SK-N-SH treated with all-trans-retinoic acid at 6 μM for 48 hours (cell line): ENCODE measurements at regions not wholly inside any gene's neighbourhood (a gene's known extent, or its start where the extent isn't known, plus 50 kb on each side); places are given as distances from the start of the nearest gene placed in this dataset.

Experiments
- ATAC-seq: fragments of 200-7000 bp; cut with Tn5 transposase; 3 replicates; pipeline ENCODE4 v1.9.1; 2020; ENCODE audit warnings: mild to moderate bottlenecking, moderate library complexity
- ARNTL ChIP-seq: fragments of 450-650 bp; formaldehyde crosslinking; IDR thresholded peaks from 2 replicates; pipeline ENCODE4 v1.5.0; 2020; ENCODE audit warnings: low read depth, mild to moderate bottlenecking, moderate library complexity, borderline replicate concordance
- BACH2 ChIP-seq: fragments of 250-450 bp; sonication (Bioruptor Pico); IDR thresholded peaks from 2 replicates; pipeline ENCODE4 v1.9.0; 2021; ENCODE audit warnings: mild to moderate bottlenecking, borderline replicate concordance
- CSDC2 ChIP-seq: fragments of 250-450 bp; sonication (Bioruptor Pico); IDR thresholded peaks from 2 replicates; pipeline ENCODE4 v1.5.0; 2020; ENCODE audit warnings: mild to moderate bottlenecking, moderate library complexity
- ESRRG ChIP-seq: fragments of 250-450 bp; sonication (Bioruptor Pico); IDR thresholded peaks from 2 replicates; pipeline ENCODE4 v1.6.1; 2021; ENCODE audit warnings: mild to moderate bottlenecking
- GLIS3 ChIP-seq: fragments of 250-450 bp; sonication (Bioruptor Pico); IDR thresholded peaks from 2 replicates; pipeline ENCODE4 v1.5.0; 2020; ENCODE audit warnings: mild to moderate bottlenecking, moderate library complexity
- ISL1 ChIP-seq: fragments of 250-450 bp; sonication (Bioruptor Pico); IDR thresholded peaks from 2 replicates; pipeline ENCODE4 v2.1.2; 2022; ENCODE audit warnings: mild to moderate bottlenecking, moderate library complexity
- OSR1 ChIP-seq: fragments of 250-450 bp; sonication (Bioruptor Pico); IDR thresholded peaks from 2 replicates; pipeline ENCODE4 v1.8.0; 2022; ENCODE audit warnings: moderate library complexity, mild to moderate bottlenecking, inconsistent platforms
- PPARA ChIP-seq: fragments of 250-450 bp; sonication (Bioruptor Pico); IDR thresholded peaks from 2 replicates; pipeline ENCODE4 v1.5.0; 2020; ENCODE audit warnings: mild to moderate bottlenecking, borderline replicate concordance
- RARB ChIP-seq: fragments of 250-450 bp; sonication (Bioruptor Pico); IDR thresholded peaks from 2 replicates; pipeline ENCODE4 v1.8.0; 2021; ENCODE audit warnings: mild to moderate bottlenecking, moderate library complexity
- SNAI2 ChIP-seq: fragments of 250-450 bp; sonication (Bioruptor Pico); IDR thresholded peaks from 2 replicates; pipeline ENCODE4 v1.5.0; 2020; ENCODE audit warnings: mild to moderate bottlenecking, moderate library complexity
- TCF4 ChIP-seq: fragments of 250-450 bp; sonication (Bioruptor Pico); IDR thresholded peaks from 2 replicates; pipeline ENCODE4 v1.8.0; 2021; ENCODE audit warnings: mild to moderate bottlenecking, moderate library complexity, borderline replicate concordance
- ZC3H10 ChIP-seq: fragments of 250-450 bp; sonication (Bioruptor Pico); IDR thresholded peaks from 2 replicates; pipeline ENCODE4 v1.5.1; 2021; ENCODE audit warnings: mild to moderate bottlenecking, moderate library complexity
- ZFP3 ChIP-seq: fragments of 250-450 bp; sonication (Bioruptor Pico); IDR thresholded peaks from 2 replicates; pipeline ENCODE4 v1.5.0; 2020; ENCODE audit warnings: mild to moderate bottlenecking, moderate library complexity
- ZFP30 ChIP-seq: fragments of 450-650 bp; formaldehyde crosslinking; IDR thresholded peaks from 2 replicates; pipeline ENCODE4 v1.5.0; 2022; ENCODE audit warnings: mild to moderate bottlenecking, moderate library complexity
- ZNF565 ChIP-seq: fragments of 450-650 bp; formaldehyde crosslinking; conservative IDR thresholded peaks from 2 replicates; pipeline ENCODE4 v1.5.0; 2020; ENCODE audit warnings: low read depth, mild to moderate bottlenecking, moderate library complexity
- ZNF70 ChIP-seq: fragments of 450-650 bp; formaldehyde crosslinking; IDR thresholded peaks from 2 replicates; pipeline ENCODE4 v1.5.0; 2020; ENCODE audit warnings: mild to moderate bottlenecking, moderate library complexity
- ZNF8 ChIP-seq: fragments of 450-650 bp; formaldehyde crosslinking; IDR thresholded peaks from 2 replicates; pipeline ENCODE4 v1.5.0; 2020; ENCODE audit warnings: mild to moderate bottlenecking, moderate library complexity
- TF ChIP-seq, protein P1 (sequence below): fragments of 250-450 bp; sonication (Bioruptor Pico); IDR thresholded peaks from 2 replicates; pipeline ENCODE4 v1.8.0; 2020; ENCODE audit warnings: mild to moderate bottlenecking, moderate library complexity, borderline replicate concordance
- TF ChIP-seq, protein P2 (sequence below): fragments of 250-450 bp; sonication (Bioruptor Pico); IDR thresholded peaks from 2 replicates; pipeline ENCODE4 v1.5.1; 2020; ENCODE audit warnings: low read depth, mild to moderate bottlenecking, moderate library complexity
- TF ChIP-seq, protein P3 (sequence below): fragments of 250-450 bp; sonication (Bioruptor Pico); IDR thresholded peaks from 2 replicates; pipeline ENCODE4 v1.8.0; 2021; ENCODE audit warnings: low read depth, mild to moderate bottlenecking, moderate library complexity, borderline replicate concordance
- TF ChIP-seq, protein P4 (sequence below): fragments of 250-450 bp; sonication (Bioruptor Pico); IDR thresholded peaks from 2 replicates; pipeline ENCODE4 v1.5.0; 2020; ENCODE audit warnings: mild to moderate bottlenecking, moderate library complexity
- TF ChIP-seq, protein P5 (sequence below): fragments of 250-450 bp; sonication (Bioruptor Pico); IDR thresholded peaks from 2 replicates; pipeline ENCODE4 v1.5.1; 2021; ENCODE audit warnings: mild to moderate bottlenecking, moderate library complexity

DNA sequence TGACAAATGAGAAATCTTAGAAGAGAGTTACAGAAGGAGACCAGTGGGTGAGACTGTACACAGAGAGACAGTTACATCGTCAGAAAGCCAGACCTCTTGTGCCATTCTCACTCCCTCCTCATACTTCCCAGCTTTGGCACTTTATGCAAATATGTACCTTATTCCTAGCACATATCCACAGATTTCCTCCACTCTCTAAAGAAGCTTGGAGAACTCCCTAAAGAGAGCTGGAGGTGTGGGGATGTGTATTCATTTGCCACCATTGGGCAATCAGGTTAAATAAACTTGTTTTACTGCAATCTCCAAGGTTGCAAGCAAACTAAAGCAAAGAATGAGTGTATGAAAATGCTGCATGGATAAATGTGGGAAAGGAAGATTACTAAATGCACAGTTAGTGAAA, 380.9 kb upstream of the PRMT6 start (continued):
- TF ChIP-seq PPARA (CRISPR knock-in tag): no peak
- TF ChIP-seq ZFP30 (CRISPR knock-in tag): no peak
- no peak for TF ChIP-seq ZFP3 (CRISPR knock-in tag)
- TF ChIP-seq CSDC2 (CRISPR knock-in tag): no peak
- TF ChIP-seq, protein P1, sequence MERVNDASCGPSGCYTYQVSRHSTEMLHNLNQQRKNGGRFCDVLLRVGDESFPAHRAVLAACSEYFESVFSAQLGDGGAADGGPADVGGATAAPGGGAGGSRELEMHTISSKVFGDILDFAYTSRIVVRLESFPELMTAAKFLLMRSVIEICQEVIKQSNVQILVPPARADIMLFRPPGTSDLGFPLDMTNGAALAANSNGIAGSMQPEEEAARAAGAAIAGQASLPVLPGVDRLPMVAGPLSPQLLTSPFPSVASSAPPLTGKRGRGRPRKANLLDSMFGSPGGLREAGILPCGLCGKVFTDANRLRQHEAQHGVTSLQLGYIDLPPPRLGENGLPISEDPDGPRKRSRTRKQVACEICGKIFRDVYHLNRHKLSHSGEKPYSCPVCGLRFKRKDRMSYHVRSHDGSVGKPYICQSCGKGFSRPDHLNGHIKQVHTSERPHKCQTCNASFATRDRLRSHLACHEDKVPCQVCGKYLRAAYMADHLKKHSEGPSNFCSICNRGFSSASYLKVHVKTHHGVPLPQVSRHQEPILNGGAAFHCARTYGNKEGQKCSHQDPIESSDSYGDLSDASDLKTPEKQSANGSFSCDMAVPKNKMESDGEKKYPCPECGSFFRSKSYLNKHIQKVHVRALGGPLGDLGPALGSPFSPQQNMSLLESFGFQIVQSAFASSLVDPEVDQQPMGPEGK (CRISPR knock-in tag): no peak
- TF ChIP-seq, protein P2, sequence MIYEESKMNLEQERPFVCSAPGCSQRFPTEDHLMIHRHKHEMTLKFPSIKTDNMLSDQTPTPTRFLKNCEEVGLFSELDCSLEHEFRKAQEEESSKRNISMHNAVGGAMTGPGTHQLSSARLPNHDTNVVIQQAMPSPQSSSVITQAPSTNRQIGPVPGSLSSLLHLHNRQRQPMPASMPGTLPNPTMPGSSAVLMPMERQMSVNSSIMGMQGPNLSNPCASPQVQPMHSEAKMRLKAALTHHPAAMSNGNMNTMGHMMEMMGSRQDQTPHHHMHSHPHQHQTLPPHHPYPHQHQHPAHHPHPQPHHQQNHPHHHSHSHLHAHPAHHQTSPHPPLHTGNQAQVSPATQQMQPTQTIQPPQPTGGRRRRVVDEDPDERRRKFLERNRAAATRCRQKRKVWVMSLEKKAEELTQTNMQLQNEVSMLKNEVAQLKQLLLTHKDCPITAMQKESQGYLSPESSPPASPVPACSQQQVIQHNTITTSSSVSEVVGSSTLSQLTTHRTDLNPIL (CRISPR knock-in tag): no peak
- no peak for TF ChIP-seq BACH2 (CRISPR knock-in tag)

DNA sequence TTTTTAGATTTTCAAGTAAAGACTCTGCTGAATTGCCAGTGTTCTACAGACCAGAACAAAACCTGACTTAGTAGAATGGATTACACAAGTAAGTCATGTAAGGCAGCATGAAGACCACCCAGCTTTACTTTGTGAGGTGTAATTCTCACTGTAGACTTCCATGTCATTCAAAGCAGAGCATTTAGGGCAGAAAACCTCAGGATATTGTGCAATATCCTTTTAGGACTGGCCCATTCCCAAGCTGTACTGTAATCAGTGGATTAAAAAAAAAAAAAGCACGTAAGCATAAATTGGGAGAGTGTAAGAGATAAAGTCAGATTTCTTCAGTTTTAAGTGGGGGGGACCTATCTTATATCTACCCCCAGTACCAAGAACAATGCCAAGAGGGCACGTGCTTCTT, 380.5 kb upstream of the PRMT6 start:
- no peak for TF ChIP-seq ARNTL
- TF ChIP-seq ZNF8 (CRISPR knock-in tag): no peak
- no peak for TF ChIP-seq SNAI2 (CRISPR knock-in tag)
- TF ChIP-seq GLIS3 (CRISPR knock-in tag): no peak
- TF ChIP-seq RARB (CRISPR knock-in tag): no peak
- no peak for TF ChIP-seq ESRRG (CRISPR knock-in tag)
- no peak for TF ChIP-seq BACH2 (CRISPR knock-in tag)
- TF ChIP-seq, all 23 proteins: peak for 0
- no peak for ATAC-seq

DNA sequence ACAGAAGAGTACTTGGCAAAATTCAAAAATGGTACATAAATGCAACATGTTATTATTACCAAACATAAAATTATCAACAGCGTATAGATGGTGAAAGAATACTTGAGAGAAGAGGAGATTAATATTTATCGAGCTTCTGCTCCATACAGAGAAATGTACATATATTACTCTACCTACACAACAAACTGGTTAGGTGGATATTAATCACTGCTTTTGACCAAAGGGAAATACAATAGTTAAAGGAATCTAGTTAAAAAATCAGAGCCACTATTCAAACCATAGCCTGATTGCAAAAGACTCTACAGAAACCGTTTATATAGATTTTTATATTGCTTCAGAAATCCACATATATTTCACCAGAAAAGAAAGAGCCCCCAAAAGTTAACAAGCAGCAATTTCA, 379.3 kb upstream of the PRMT6 start:
- no peak for TF ChIP-seq ZFP30 (CRISPR knock-in tag)
- no peak for TF ChIP-seq ZNF8 (CRISPR knock-in tag)
- no peak for TF ChIP-seq BACH2 (CRISPR knock-in tag)
- TF ChIP-seq GLIS3 (CRISPR knock-in tag): no peak
- no peak for TF ChIP-seq ESRRG (CRISPR knock-in tag)
- TF ChIP-seq, protein P3, sequence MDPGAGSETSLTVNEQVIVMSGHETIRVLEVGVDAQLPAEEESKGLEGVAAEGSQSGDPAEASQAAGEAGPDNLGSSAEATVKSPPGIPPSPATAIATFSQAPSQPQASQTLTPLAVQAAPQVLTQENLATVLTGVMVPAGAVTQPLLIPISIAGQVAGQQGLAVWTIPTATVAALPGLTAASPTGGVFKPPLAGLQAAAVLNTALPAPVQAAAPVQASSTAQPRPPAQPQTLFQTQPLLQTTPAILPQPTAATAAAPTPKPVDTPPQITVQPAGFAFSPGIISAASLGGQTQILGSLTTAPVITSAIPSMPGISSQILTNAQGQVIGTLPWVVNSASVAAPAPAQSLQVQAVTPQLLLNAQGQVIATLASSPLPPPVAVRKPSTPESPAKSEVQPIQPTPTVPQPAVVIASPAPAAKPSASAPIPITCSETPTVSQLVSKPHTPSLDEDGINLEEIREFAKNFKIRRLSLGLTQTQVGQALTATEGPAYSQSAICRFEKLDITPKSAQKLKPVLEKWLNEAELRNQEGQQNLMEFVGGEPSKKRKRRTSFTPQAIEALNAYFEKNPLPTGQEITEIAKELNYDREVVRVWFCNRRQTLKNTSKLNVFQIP (CRISPR knock-in tag): no peak
- TF ChIP-seq OSR1: no peak
- TF ChIP-seq, protein P2 (CRISPR knock-in tag): no peak
- TF ChIP-seq ZFP3 (CRISPR knock-in tag): no peak
- TF ChIP-seq ZC3H10 (CRISPR knock-in tag): no peak
- TF ChIP-seq SNAI2 (CRISPR knock-in tag): no peak
- TF ChIP-seq, protein P4, sequence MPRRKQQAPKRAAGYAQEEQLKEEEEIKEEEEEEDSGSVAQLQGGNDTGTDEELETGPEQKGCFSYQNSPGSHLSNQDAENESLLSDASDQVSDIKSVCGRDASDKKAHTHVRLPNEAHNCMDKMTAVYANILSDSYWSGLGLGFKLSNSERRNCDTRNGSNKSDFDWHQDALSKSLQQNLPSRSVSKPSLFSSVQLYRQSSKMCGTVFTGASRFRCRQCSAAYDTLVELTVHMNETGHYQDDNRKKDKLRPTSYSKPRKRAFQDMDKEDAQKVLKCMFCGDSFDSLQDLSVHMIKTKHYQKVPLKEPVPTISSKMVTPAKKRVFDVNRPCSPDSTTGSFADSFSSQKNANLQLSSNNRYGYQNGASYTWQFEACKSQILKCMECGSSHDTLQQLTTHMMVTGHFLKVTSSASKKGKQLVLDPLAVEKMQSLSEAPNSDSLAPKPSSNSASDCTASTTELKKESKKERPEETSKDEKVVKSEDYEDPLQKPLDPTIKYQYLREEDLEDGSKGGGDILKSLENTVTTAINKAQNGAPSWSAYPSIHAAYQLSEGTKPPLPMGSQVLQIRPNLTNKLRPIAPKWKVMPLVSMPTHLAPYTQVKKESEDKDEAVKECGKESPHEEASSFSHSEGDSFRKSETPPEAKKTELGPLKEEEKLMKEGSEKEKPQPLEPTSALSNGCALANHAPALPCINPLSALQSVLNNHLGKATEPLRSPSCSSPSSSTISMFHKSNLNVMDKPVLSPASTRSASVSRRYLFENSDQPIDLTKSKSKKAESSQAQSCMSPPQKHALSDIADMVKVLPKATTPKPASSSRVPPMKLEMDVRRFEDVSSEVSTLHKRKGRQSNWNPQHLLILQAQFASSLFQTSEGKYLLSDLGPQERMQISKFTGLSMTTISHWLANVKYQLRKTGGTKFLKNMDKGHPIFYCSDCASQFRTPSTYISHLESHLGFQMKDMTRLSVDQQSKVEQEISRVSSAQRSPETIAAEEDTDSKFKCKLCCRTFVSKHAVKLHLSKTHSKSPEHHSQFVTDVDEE (CRISPR knock-in tag): no peak
- TF ChIP-seq, protein P5, sequence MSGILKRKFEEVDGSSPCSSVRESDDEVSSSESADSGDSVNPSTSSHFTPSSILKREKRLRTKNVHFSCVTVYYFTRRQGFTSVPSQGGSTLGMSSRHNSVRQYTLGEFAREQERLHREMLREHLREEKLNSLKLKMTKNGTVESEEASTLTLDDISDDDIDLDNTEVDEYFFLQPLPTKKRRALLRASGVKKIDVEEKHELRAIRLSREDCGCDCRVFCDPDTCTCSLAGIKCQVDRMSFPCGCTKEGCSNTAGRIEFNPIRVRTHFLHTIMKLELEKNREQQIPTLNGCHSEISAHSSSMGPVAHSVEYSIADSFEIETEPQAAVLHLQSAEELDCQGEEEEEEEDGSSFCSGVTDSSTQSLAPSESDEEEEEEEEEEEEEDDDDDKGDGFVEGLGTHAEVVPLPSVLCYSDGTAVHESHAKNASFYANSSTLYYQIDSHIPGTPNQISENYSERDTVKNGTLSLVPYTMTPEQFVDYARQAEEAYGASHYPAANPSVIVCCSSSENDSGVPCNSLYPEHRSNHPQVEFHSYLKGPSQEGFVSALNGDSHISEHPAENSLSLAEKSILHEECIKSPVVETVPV (CRISPR knock-in tag): no peak
- TF ChIP-seq ISL1 (CRISPR knock-in tag): no peak
- no peak for TF ChIP-seq TCF4 (CRISPR knock-in tag)
- TF ChIP-seq ZNF70 (CRISPR knock-in tag): no peak
- TF ChIP-seq PPARA (CRISPR knock-in tag): no peak
- TF ChIP-seq, protein P1 (CRISPR knock-in tag): no peak
- TF ChIP-seq RARB (CRISPR knock-in tag): no peak
- TF ChIP-seq ZNF565 (CRISPR knock-in tag): no peak
- no peak for ATAC-seq
